ENCODE measurements at regions not wholly inside any gene's neighbourhood (a gene's known extent, or its start where the extent isn't known, plus 50 kb on each side); places are given as distances from the start of the nearest gene placed in this dataset.

- TF ChIP-seq ZNF462 (CRISPR knock-in tag; IDR thresholded peaks at IDR 0.05), result no peak
Observed at GRCh38 chr3:159253860-159254259, 452.0 kb downstream of the MFSD1 start (continued).

- H3F3A ChIP-seq (replicated peaks; ENCODE audit: low read depth), result no peaks in the 10 kb centered on the region
Observed at GRCh38 chr3:159257954-159258353, 456.1 kb downstream of the MFSD1 start.

More at GRCh38 chr3:159257954-159258353, 456.1 kb downstream of the MFSD1 start:
- Histone ChIP-seq H3K27me3 (ENCODE audit: insufficient read depth) (no peaks in the 10 kb centered on the region), H4K20me1 (replicated peaks; ENCODE audit: insufficient read depth) (no peaks in the 10 kb centered on the region), H3K79me2 (replicated peaks; ENCODE audit: insufficient read depth) (no peaks in the 10 kb centered on the region), H3K4me2 (no peak overlapping the region), H3K9me2 (ENCODE audit: insufficient read depth) (no peaks in the 10 kb centered on the region), H3K36me3 (ENCODE audit: insufficient read depth) (no peaks in the 10 kb centered on the region), H3K4me3 (no peak overlapping the region), H3K4me1 (ENCODE audit: insufficient read depth) (no peaks in the 10 kb centered on the region), H2AFZ (no peak overlapping the region), H3K27ac (ENCODE audit: low read depth) (no peak overlapping the region)
- Mint-ChIP-seq H3K27me3 (ENCODE audit: insufficient read depth, low read depth, poor library complexity) (peaks cover 1% of the 10 kb centered on the region), H3K9me3 (no peaks in the 10 kb centered on the region), H3K27ac (no peak overlapping the region), H3K36me3 (ENCODE audit: low read depth) (no peaks in the 10 kb centered on the region), H3K4me3 (no peak overlapping the region), H3K4me1 (no peaks in the 10 kb centered on the region)
- DNase-seq (ENCODE audit: low spot score), result no peak
- no peak for ATAC-seq
- no peak for TF ChIP-seq ETS1 (IDR thresholded peaks at IDR 0.05)
- TF ChIP-seq POLR2AphosphoS5 (IDR thresholded peaks at IDR 0.05; ENCODE audit: low read depth), result no peak
- no peak for TF ChIP-seq CTCF (conservative IDR thresholded peaks at IDR 0.05; ENCODE audit: low read depth in 2 of 2)
- TF ChIP-seq NANOG (IDR thresholded peaks at IDR 0.05; ENCODE audit: borderline replicate concordance), result no peak
- no peak for TF ChIP-seq ZNF462 (CRISPR knock-in tag; IDR thresholded peaks at IDR 0.05)
- TF ChIP-seq ZNF114 (CRISPR knock-in tag; IDR thresholded peaks at IDR 0.05), result no peak
- TF ChIP-seq EZH2 (IDR thresholded peaks at IDR 0.05; ENCODE audit: low read depth, unreplicated experiment), result no peak
